Astrocyte (in vitro differentiated cells and primary cell): ENCODE measurements at regions not wholly inside any gene's neighbourhood (a gene's known extent, or its start where the extent isn't known, plus 50 kb on each side); places are given as distances from the start of the nearest gene placed in this dataset.

Source experiments
- EZH2 ChIP-seq: IDR thresholded peaks from 2 replicates; pipeline ENCODE4 v1.6.1; 2012; ENCODE audit warnings: mild to moderate bottlenecking, low read length, inconsistent platforms; ENCODE audit not compliant: insufficient read depth
- TF ChIP-seq, protein P1 (sequence below): IDR thresholded peaks from 2 replicates; pipeline ENCODE4 v1.5.1; 2011; ENCODE audit warnings: low read depth, mild to moderate bottlenecking, inconsistent platforms, low read length, moderate library complexity; ENCODE audit not compliant: insufficient read depth

DNA sequence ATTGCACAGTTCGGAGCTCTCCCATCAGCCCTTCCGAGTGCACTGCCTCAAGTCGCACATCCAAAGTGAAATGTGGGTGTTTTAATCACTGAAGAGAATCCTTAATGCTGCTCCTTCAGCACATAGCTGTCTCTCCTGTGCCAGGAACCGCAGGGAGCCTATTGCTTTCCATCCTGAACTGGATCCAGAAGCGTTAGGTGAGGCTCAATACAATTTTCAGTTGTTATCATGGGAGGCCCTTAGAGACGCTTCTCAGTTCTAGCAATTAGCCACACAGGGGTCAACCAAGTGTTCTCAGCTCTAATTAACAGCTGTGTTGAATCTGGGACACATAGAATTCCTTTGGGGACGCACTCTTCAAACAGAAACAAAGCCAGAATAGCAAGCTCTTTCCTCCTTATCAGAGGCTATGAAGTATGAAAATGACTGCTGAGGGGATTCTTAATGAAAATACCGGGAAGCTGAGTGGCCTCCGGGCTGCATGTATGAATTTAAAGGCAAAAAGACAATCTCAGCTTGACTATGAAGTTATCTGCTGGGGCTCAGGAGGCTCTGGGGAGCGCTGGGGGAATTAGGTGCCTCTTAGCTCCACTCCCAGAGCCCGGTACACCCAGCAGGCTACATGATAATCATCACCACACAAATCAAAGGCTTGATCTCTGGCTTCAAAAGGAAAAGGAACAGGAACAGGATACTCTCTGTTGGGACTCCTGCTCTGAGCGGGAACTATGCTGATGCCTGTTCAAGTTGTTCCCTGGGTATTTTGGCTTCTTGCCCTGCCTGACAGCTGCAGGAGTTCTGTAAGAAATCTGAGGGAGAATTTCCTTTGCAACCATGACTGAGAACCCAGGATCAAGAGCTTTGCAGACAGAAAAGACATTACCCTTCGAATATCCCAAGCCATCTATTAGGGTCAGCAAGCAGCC, 55.4 kb upstream of the NCOA1 start:
- TF ChIP-seq, protein P1, sequence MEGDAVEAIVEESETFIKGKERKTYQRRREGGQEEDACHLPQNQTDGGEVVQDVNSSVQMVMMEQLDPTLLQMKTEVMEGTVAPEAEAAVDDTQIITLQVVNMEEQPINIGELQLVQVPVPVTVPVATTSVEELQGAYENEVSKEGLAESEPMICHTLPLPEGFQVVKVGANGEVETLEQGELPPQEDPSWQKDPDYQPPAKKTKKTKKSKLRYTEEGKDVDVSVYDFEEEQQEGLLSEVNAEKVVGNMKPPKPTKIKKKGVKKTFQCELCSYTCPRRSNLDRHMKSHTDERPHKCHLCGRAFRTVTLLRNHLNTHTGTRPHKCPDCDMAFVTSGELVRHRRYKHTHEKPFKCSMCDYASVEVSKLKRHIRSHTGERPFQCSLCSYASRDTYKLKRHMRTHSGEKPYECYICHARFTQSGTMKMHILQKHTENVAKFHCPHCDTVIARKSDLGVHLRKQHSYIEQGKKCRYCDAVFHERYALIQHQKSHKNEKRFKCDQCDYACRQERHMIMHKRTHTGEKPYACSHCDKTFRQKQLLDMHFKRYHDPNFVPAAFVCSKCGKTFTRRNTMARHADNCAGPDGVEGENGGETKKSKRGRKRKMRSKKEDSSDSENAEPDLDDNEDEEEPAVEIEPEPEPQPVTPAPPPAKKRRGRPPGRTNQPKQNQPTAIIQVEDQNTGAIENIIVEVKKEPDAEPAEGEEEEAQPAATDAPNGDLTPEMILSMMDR, result no peak
- TF ChIP-seq EZH2, result no peak
